ENCODE measurements at regions not wholly inside any gene's neighbourhood (a gene's known extent, or its start where the extent isn't known, plus 50 kb on each side); places are given as distances from the start of the nearest gene placed in this dataset.

DNA sequence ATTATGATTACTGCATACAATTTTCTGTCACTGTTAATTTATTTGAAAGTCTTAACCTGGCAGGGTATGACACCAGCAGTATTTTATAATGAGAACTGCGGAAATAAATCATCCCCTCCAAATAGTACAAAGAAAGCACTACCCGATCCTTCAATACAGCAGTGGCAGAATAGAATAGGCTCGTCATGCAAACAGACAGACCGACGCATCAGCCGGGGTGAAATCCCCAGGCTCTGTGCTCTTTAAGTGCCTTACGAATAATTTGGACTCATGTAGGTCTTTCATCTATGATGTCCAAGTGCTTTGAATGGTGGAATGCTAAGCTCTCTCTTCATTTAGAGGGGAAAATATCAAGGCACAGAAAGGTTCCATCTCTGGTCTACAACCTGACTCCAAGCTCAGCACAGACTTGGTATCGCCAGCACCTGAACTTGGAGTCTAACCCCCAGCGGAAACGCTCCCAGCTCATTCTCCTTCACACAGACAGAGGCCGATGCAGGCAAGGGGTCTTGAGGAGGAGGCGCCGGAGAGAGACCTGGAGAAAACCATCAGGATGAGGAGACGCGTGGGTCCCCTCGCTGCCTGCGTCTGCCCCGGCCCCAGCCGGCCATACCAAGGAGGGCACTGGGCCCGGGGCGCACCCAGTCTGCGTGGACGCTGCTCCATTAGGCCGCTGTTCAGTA is 568.1 kb upstream of the MKI67 start:
- TF ChIP-seq, protein P1, sequence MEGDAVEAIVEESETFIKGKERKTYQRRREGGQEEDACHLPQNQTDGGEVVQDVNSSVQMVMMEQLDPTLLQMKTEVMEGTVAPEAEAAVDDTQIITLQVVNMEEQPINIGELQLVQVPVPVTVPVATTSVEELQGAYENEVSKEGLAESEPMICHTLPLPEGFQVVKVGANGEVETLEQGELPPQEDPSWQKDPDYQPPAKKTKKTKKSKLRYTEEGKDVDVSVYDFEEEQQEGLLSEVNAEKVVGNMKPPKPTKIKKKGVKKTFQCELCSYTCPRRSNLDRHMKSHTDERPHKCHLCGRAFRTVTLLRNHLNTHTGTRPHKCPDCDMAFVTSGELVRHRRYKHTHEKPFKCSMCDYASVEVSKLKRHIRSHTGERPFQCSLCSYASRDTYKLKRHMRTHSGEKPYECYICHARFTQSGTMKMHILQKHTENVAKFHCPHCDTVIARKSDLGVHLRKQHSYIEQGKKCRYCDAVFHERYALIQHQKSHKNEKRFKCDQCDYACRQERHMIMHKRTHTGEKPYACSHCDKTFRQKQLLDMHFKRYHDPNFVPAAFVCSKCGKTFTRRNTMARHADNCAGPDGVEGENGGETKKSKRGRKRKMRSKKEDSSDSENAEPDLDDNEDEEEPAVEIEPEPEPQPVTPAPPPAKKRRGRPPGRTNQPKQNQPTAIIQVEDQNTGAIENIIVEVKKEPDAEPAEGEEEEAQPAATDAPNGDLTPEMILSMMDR (conservative IDR thresholded peaks at IDR 0.05 in 1 of 2, IDR thresholded peaks at IDR 0.05 in 1 of 2; ENCODE audit: extremely low read depth in 1 of 2, insufficient read depth in 1 of 2, low read depth in 1 of 2, low read length in 2 of 2): no peak
- TF ChIP-seq EZH2 (IDR thresholded peaks at IDR 0.05; ENCODE audit: borderline replicate concordance, low read length): no peak

All from mammary epithelial cell (primary cell).